NT2/D1 (cell line): ENCODE measurements at regions not wholly inside any gene's neighbourhood (a gene's known extent, or its start where the extent isn't known, plus 50 kb on each side); places are given as distances from the start of the nearest gene placed in this dataset.

Source experiments
- SUZ12 ChIP-seq: IDR thresholded peaks from 2 replicates; pipeline ENCODE4 v1.6.1; 2011; ENCODE audit not compliant: insufficient read length, insufficient read depth; ENCODE audit errors: extremely low read depth
- YY1 ChIP-seq: IDR thresholded peaks from 2 replicates; pipeline ENCODE4 v1.6.1; 2011; ENCODE audit not compliant: insufficient read length, insufficient read depth
- ZNF274 ChIP-seq: IDR thresholded peaks from 2 replicates; pipeline ENCODE4 v1.6.1; 2011; ENCODE audit warnings: mild to moderate bottlenecking, low read depth, low read length

DNA sequence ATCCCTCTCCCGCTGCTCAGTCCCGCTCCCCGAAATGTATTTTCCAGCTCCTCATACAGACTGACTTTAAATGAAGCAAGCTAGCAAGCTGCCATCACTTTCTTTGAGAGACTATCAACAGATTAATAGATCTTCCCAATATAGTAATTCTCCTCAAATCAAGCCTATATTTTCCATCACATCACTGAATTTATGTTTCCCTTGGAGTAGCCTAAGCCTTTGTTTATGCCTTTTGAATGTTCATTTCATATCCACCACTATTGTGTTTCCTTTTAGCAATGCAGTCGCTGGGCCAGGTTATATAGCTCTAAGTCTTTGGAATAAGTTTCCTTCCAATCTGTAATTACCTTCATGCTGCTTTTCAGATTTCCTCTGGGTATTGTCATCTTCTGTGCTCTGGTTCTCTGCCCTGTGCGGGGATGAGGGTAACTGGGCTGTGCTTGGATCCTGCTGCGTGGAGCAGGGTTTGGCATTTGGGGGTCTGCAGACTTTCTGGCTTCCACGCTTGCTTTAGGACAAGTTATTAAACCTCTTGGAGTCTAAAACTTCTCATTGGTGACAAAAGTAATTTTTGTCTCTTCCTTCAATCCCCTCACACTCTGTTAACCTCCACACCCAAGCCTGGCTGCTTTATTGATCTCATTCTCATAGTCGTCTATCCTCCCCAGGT is 256.9 kb downstream of the DLEU7 start:
- TF ChIP-seq ZNF274 (no peak), SUZ12 (no peak), YY1 (no peak)
